ENCODE measurements at regions not wholly inside any gene's neighbourhood (a gene's known extent, or its start where the extent isn't known, plus 50 kb on each side); places are given as distances from the start of the nearest gene placed in this dataset.

- TF ChIP-seq BCL11A (IDR thresholded peaks at IDR 0.05; ENCODE audit: low read depth in 2 of 2, low read length in 2 of 2) (no peak), SRF (IDR thresholded peaks at IDR 0.05; ENCODE audit: low read depth, low read length) (no peak), SP2 (IDR thresholded peaks at IDR 0.05; ENCODE audit: low read length) (no peak), POLR2A (IDR thresholded peaks at IDR 0.05; ENCODE audit: control extremely low read depth in 1 of 2, low read depth in 2 of 2, low read length in 2 of 2) (no peak), CTBP2 (IDR thresholded peaks at IDR 0.05; ENCODE audit: borderline replicate concordance, insufficient read depth, insufficient read length, low read length) (no peak), KDM5A (IDR thresholded peaks at IDR 0.05; ENCODE audit: low read length) (no peak)
Observed at GRCh38 chr7:53744403-53744760, 708.9 kb downstream of the POM121L12 start (continued).

Measured in H1 (cell line).